ENCODE measurements at regions not wholly inside any gene's neighbourhood (a gene's known extent, or its start where the extent isn't known, plus 50 kb on each side); places are given as distances from the start of the nearest gene placed in this dataset.

DNA sequence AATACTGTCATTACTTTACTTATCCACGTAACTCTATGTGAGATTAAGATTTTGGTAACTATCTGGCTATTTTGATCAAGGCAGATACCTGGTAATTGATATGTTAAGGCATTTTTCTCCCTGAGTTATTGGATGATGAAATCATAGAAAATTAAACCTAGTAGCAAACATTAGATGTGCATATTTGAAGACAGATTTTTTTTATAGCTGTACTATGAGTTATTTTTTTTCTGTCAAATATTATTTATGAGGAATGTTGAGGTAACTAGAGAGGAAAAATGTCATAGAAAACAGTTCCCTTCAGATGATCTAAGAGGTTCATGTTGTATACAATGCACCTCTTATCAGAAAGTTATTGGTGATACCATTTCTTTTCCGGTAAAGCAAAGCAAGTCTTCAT, 64.9 kb upstream of the SLC38A2 start:
- TF ChIP-seq CTCF (optimal IDR thresholded peaks at IDR 0.05 in 1 of 3, IDR thresholded peaks at IDR 0.05 in 1 of 3, conservative IDR thresholded peaks at IDR 0.05 in 1 of 3; ENCODE audit: extremely low read depth in 1 of 3, insufficient read depth in 2 of 3, low read length in 3 of 3), result no peak
- TF ChIP-seq EZH2 (IDR thresholded peaks at IDR 0.05; ENCODE audit: low read length), result no peak

Measured in keratinocyte (primary cell).